ENCODE measurements at regions not wholly inside any gene's neighbourhood (a gene's known extent, or its start where the extent isn't known, plus 50 kb on each side); places are given as distances from the start of the nearest gene placed in this dataset.
"Not testable (repeated sequence)": the region's sequence is repeated elsewhere in the genome, so short reads cannot be mapped to it uniquely, and the experiment has no call there.

- H3K27ac ChIP-seq (ENCODE audit: low read depth, low read length): no peak overlapping the region
- no peak overlapping the region for H3K4me3 ChIP-seq (ENCODE audit: insufficient read depth, low read length)
- no peak overlapping the region for H3K4me2 ChIP-seq (ENCODE audit: insufficient read depth, low read length)
- DNase-seq (ENCODE audit: insufficient read length, low spot score, missing footprints): no peak
- TF ChIP-seq, protein P1, sequence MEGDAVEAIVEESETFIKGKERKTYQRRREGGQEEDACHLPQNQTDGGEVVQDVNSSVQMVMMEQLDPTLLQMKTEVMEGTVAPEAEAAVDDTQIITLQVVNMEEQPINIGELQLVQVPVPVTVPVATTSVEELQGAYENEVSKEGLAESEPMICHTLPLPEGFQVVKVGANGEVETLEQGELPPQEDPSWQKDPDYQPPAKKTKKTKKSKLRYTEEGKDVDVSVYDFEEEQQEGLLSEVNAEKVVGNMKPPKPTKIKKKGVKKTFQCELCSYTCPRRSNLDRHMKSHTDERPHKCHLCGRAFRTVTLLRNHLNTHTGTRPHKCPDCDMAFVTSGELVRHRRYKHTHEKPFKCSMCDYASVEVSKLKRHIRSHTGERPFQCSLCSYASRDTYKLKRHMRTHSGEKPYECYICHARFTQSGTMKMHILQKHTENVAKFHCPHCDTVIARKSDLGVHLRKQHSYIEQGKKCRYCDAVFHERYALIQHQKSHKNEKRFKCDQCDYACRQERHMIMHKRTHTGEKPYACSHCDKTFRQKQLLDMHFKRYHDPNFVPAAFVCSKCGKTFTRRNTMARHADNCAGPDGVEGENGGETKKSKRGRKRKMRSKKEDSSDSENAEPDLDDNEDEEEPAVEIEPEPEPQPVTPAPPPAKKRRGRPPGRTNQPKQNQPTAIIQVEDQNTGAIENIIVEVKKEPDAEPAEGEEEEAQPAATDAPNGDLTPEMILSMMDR (IDR thresholded peaks at IDR 0.05; ENCODE audit: extremely low read depth, low read depth, low read length): no peak
- no peaks in the 10 kb centered on the region for H3K9me3 ChIP-seq (ENCODE audit: low read depth, low read length)
- no peaks in the 10 kb centered on the region for H3K4me1 ChIP-seq (ENCODE audit: insufficient read depth, low read length)
- no peak overlapping the region for H2AFZ ChIP-seq (ENCODE audit: low read length)
- no peaks in the 10 kb centered on the region for H3K36me3 ChIP-seq (ENCODE audit: insufficient read depth, low read length)
- no peaks in the 10 kb centered on the region for H3K27me3 ChIP-seq (ENCODE audit: insufficient read depth, low read length)
- no peaks in the 10 kb centered on the region for H3K79me2 ChIP-seq (ENCODE audit: insufficient read depth, low read length)
- no peaks in the 10 kb centered on the region for H4K20me1 ChIP-seq (ENCODE audit: insufficient read depth, low read length)
These were observed 92.3 kb upstream of the TRHDE start for GRCh38 chr12:72179841-72180240.

GRCh38 chr12:72184971-72185533, 87.1 kb upstream of the TRHDE start:
- H3K36me3 ChIP-seq (ENCODE audit: insufficient read depth, low read length); H3K79me2 ChIP-seq (ENCODE audit: insufficient read depth, low read length); H3K9me3 ChIP-seq (ENCODE audit: low read depth, low read length); H4K20me1 ChIP-seq (ENCODE audit: insufficient read depth, low read length); H3K4me3 ChIP-seq (ENCODE audit: insufficient read depth, low read length); H3K4me2 ChIP-seq (ENCODE audit: insufficient read depth, low read length); H3K27ac ChIP-seq (ENCODE audit: low read depth, low read length); H2AFZ ChIP-seq (ENCODE audit: low read length); DNase-seq (ENCODE audit: insufficient read length, low spot score, missing footprints); H3K4me1 ChIP-seq (ENCODE audit: insufficient read depth, low read length); H3K27me3 ChIP-seq (ENCODE audit: insufficient read depth, low read length): not testable (repeated sequence)

GRCh38 chr12:72189266-72189665, 82.9 kb upstream of the TRHDE start:
- DNase-seq (ENCODE audit: insufficient read length, low spot score, missing footprints): no peak
- Histone ChIP-seq H3K36me3 (ENCODE audit: insufficient read depth, low read length) (no peaks in the 10 kb centered on the region), H3K4me2 (ENCODE audit: insufficient read depth, low read length) (no peak overlapping the region), H3K27ac (ENCODE audit: low read depth, low read length) (no peak overlapping the region), H2AFZ (ENCODE audit: low read length) (no peak overlapping the region), H4K20me1 (ENCODE audit: insufficient read depth, low read length) (no peaks in the 10 kb centered on the region), H3K27me3 (ENCODE audit: insufficient read depth, low read length) (no peaks in the 10 kb centered on the region), H3K4me3 (ENCODE audit: insufficient read depth, low read length) (no peak overlapping the region), H3K79me2 (ENCODE audit: insufficient read depth, low read length) (no peaks in the 10 kb centered on the region), H3K4me1 (ENCODE audit: insufficient read depth, low read length) (no peaks in the 10 kb centered on the region), H3K9me3 (ENCODE audit: low read depth, low read length) (no peaks in the 10 kb centered on the region)
- TF ChIP-seq, protein P1 (IDR thresholded peaks at IDR 0.05; ENCODE audit: extremely low read depth, low read depth, low read length): no peak

GRCh38 chr12:72191761-72192160, 80.4 kb upstream of the TRHDE start:
- no peak overlapping the region for H3K4me2 ChIP-seq (ENCODE audit: insufficient read depth, low read length)
- DNase-seq (ENCODE audit: insufficient read length, low spot score, missing footprints): no peak
- H2AFZ ChIP-seq (ENCODE audit: low read length): no peak overlapping the region
- H3K79me2 ChIP-seq (ENCODE audit: insufficient read depth, low read length): no peaks in the 10 kb centered on the region
- no peaks in the 10 kb centered on the region for H3K4me1 ChIP-seq (ENCODE audit: insufficient read depth, low read length)
- no peak overlapping the region for H3K27ac ChIP-seq (ENCODE audit: low read depth, low read length)
- no peak overlapping the region for H3K4me3 ChIP-seq (ENCODE audit: insufficient read depth, low read length)
- H3K36me3 ChIP-seq (ENCODE audit: insufficient read depth, low read length): no peaks in the 10 kb centered on the region
- TF ChIP-seq, protein P1 (IDR thresholded peaks at IDR 0.05; ENCODE audit: extremely low read depth, low read depth, low read length): no peak
- H3K9me3 ChIP-seq (ENCODE audit: low read depth, low read length): no peaks in the 10 kb centered on the region
- no peaks in the 10 kb centered on the region for H3K27me3 ChIP-seq (ENCODE audit: insufficient read depth, low read length)
- H4K20me1 ChIP-seq (ENCODE audit: insufficient read depth, low read length): no peaks in the 10 kb centered on the region
